ENCODE measurements at regions not wholly inside any gene's neighbourhood (a gene's known extent, or its start where the extent isn't known, plus 50 kb on each side); places are given as distances from the start of the nearest gene placed in this dataset.
"Not testable (repeated sequence)": the region's sequence is repeated elsewhere in the genome, so short reads cannot be mapped to it uniquely, and the experiment has no call there.

GRCh38 chr12:131561891-131562684 is 148.8 kb upstream of the SFSWAP start:
- DNase-seq, result no peak

DNA sequence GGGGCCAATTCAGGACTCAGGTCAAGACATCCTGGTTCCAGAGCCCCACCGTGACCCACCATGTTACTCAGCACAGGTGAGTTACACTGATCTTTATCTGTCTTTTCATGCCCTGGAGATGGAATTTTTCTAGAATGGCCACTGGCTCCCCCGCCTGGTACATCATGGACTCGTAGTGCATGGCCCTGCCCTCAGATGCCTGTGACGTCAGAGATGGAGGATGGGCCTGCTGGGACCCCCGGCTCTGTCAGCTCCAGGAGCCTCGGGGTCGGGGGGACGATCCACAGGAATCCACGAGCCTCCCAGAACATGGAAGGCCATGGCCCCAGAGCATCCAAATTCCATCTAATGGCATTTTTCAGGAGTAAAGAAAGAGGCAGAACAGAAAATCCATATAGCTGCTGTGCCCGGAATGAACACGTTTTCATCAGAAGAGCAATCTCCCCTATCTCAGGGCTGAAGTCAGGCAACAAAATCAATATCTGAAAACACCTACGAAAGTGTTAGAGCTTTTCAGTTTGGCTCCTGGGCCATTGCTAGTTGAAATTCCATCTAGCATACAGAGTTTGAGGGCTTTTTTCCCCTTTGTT is 146.7 kb upstream of the SFSWAP start:
- peak; percentile 21 for DNase-seq

- DNase-seq, result peak; percentile 42
Measured at GRCh38 chr12:131564845-131565244, 146.0 kb upstream of the SFSWAP start.

DNA sequence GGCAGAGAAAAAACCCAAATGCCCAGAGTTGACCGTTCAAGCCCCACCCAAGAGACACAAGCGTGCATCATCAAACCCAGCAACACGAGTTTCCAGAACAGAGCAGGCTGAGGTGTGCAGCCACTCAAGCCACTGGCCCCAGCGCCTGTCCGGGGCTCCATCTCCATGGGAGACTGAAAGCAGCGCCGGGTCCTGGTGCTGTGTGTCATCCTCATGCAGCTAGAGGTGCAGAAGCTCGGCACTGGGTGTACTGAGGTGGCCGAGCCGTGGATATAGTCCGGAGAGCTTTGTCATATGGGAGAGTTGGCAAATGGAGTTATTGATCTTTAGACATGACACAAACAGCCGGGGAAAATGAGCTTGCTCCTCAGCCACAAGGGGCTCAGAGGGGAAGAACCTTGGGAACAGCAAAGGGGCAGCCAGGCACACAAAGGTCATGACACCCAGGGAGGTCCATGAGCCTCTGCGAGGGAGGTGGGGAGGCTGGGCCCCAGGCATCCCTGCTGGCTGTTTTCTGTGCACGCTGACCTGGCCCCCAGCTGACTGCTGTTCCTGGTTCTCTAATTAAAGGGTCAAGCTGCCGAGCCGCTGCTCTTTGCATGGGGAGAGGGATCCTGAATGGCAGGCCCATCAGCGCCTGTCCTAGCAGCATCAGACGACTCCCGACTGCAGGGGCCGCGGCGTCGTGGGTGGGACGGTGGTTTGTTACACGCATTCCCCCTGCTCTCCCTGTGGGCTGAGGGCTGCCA is 145.4 kb upstream of the SFSWAP start:
- no peak for DNase-seq

GRCh38 chr12:131568336-131568735 is 142.6 kb upstream of the SFSWAP start:
- DNase-seq, result no peak

DNA sequence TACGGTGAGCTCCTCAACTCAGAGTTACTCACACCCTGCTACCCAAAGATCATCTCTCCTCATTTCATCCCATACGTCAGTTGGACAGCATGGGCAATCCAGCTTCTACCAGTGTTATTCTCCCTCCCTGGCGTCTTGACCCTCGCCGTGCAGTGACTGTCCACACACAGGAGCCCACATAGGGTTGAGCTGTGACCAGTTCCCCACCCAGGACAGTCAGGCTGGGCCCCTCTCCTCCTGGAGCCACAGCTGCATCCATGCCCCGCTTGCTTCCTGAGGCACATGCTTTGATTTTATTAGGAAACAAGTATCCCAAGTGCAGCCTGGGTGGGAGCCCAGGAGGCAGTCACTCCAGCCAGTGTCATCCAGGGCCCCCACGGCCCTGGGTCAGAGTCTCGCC is 140.3 kb upstream of the SFSWAP start:
- no peak for DNase-seq

- DNase-seq, result no peak
Measured at GRCh38 chr12:131571827-131572226, 139.1 kb upstream of the SFSWAP start.

DNA sequence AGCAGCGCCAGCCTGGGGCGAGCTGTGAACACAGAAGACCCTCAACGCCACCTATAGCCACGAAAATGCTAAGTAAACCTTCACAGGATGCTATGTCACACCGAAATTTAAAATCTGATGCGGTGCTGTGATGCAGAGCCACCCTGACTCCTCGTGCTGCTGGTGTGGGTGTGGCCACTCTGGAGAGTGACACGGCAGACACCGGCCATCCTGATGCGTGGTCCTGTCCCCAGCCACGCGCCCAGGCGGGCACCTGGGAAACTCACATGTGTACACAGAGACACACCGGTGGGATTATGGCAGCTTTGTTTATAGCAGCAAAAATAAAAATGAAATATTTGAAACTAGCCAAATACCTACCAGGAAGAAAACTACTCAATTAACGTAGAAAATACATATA is 138.3 kb upstream of the SFSWAP start:
- DNase-seq, result no peak

GRCh38 chr12:131573631-131574394 is 137.1 kb upstream of the SFSWAP start:
- DNase-seq, result no peak

DNA sequence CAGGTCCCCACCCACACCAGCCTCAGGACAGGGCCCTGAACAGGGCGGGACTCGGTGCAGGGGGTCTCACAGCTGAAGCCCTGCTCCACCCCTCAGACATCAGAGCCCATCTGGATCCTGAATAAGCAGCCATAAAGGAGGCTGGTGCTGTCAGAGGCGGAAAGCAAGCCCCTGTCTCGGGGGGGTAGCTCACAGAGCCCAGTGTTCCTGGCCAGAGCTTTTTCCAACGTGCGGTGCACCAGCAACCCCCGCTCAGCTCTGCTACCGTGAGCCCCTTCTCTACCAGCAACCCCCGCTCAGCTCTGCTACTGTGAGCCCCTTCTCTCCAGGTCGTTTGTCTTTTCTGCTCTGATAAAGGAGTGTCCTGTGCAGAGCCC is 136.5 kb upstream of the SFSWAP start:
- DNase-seq, result no peak

DNA sequence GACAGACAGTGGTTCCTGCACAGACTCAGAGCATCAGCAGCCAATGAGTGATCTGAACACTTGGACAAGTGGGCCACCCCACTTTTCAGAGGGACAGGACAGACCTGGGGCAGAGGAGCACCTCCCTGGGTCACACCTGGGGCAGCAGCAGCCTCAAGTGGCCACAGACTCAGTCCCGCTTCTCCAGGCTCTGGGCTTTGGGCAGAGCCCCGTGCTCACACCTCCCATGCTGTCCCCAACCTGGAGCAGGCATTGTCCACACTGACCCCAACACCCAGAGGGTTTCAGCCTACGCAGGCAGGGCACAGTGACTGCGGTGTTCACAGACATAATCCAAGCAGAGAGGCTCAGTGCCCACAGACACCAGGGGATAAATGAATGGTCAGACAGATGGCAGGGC is 135.5 kb upstream of the SFSWAP start:
- DNase-seq, result no peak

DNA sequence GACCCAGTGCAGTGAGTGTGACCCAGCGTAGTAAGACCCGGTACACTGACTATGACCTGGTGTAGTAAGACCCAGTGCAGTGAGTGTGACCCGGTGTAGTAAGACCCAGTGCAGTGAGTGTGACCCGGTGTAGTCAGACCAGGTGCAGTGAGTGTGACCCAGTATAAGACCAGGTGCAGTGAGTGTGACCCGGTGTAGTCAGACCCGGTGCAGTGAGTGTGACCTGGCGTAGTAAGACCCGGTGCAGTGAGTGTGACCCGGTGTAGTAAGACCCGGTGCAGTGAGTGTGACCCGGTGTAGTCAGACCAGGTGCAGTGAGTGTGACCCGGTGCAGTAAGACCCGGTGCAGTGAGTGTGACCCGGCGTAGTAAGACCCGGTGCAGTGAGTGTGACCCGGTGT is 134.2 kb upstream of the SFSWAP start:
- DNase-seq, result not testable (repeated sequence)

GRCh38 chr12:131577766-131578165 is 133.1 kb upstream of the SFSWAP start:
- no peak for DNase-seq

DNA sequence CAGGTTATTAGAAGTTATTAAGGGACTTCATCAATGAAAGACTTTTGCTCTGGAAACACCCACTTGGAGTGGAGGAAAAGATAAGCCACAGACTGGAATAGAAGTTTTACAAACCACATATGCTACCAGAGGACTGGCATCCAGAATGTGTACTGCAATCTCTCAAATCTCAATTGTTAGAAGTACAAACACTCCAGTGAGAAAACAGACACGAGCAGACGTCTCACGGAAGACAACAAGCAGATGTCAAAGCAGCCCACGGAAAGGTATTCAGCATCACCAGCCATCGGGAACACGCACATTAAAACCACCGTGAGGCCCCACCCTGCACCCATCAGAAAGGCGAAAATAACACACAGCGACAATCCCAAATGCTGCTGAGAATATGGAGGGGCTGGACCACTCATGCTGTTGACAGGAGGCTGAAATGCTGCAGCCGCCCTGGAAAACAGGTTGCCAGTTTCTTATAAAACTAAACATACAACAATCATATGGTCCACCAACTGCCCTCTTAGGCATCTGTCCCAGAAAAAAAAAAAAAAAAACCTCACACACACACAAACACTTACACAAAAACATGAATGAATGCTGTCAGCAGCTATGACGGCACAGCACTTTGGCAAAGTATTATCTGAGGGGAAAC is 131.9 kb upstream of the SFSWAP start:
- no peak for DNase-seq

- no peak for DNase-seq
Measured at GRCh38 chr12:131583090-131583712, 127.7 kb upstream of the SFSWAP start.

GRCh38 chr12:131586269-131586668 is 124.6 kb upstream of the SFSWAP start:
- no peak for DNase-seq

GRCh38 chr12:131586761-131587160 is 124.1 kb upstream of the SFSWAP start:
- DNase-seq, result no peak

GRCh38 chr12:131587565-131587964 is 123.3 kb upstream of the SFSWAP start:
- no peak for DNase-seq

DNA sequence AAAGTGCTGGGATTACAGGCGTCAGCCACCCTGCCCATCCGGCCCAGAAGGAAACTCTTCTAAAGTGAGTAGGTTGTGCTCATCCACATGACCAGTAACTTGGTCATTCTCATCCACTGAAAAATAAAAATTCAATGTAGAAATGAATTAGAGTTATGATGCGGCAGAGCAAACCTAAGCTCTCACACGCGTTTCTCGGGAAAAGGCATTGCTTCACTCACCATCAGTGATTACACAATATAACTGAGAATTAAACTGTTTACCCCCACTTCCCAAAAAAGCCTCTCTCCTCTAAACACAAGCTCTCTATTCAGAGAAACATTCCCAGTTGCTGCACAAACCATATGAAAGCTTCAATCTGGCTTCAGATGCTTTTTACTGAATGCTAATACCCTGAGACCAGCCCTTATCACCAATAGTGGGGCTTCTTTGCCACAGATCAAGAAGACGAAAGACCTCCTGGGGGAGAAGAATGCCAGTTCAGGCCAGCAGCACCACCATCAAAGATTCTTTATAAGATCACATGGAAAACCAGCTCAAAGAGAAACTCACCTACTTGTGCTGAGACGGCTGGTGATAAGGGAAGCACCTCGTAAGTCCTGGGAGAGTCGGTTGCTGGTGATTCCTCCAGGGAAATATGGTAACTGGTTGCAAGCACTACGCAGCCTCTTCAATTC is 121.5 kb upstream of the SFSWAP start:
- no peak for DNase-seq

GRCh38 chr12:131589966-131590365 is 120.9 kb upstream of the SFSWAP start:
- no peak for DNase-seq

DNA sequence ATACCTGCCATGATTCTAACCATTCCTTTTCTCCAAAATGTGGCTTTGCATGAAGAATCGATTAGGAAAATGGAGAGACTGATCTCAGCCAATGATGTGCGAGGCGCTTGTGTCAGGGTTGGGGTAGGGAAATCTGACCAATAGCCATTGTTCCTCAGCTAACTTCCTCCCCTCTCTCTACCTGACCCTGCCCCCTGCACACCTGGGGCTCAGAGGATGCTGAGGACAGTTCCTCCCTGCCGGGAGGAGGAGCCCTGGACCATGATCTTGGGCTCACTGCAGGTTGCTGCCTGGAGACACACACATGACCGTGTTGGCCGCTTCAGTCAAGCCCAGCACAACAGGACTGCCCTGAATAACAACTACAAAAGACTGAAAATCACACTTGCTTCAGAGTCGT is 119.8 kb upstream of the SFSWAP start:
- DNase-seq, result no peak
